GM23338 (cell line): ENCODE measurements at regions not wholly inside any gene's neighbourhood (a gene's known extent, or its start where the extent isn't known, plus 50 kb on each side); places are given as distances from the start of the nearest gene placed in this dataset.

Source experiments
- CREB1 ChIP-seq: fragments of 250-450 bp; sonication (Bioruptor Pico); IDR thresholded peaks from 2 replicates; pipeline ENCODE4 v1.5.0; 2020; ENCODE audit warnings: low read depth, mild to moderate bottlenecking, moderate library complexity
- CTCF ChIP-seq, 2 experiments: fragments of 200-600 bp in 1 of 2; sonication (generic) in 1 of 2; conservative IDR thresholded peaks; 2 replicates each; pipeline versions ENCODE4 v1.5.1 to v1.6.1; 2016 to 2017; ENCODE audit warnings: antibody characterized with exemption in 2 of 2, low read depth in 2 of 2, mild to moderate bottlenecking in 2 of 2, moderate library complexity in 1 of 2
- EZH2 ChIP-seq: fragments of 200-600 bp; sonication (generic); IDR thresholded peaks from one replicate; pipeline ENCODE4 v1.8.0; 2017; ENCODE audit warnings: antibody characterized with exemption, mild to moderate bottlenecking, low read depth; ENCODE audit not compliant: unreplicated experiment
- JUNB ChIP-seq: IDR thresholded peaks from one replicate; pipeline ENCODE4 v1.6.1; 2016; ENCODE audit warnings: antibody characterized with exemption; ENCODE audit not compliant: unreplicated experiment
- POLR2AphosphoS5 ChIP-seq: IDR thresholded peaks from 2 replicates; pipeline ENCODE4 v1.6.1; 2016; ENCODE audit warnings: antibody characterized with exemption, low read depth
- REST ChIP-seq: IDR thresholded peaks from one replicate; pipeline ENCODE4 v1.6.1; 2018; ENCODE audit warnings: antibody characterized with exemption; ENCODE audit not compliant: unreplicated experiment

- TF ChIP-seq CTCF (conservative IDR thresholded peaks at IDR 0.05; ENCODE audit: low read depth in 2 of 2) (no peak), POLR2AphosphoS5 (no peak), EZH2 (no peak), JUNB (no peak), REST (no peak), CREB1 (CRISPR knock-in tag) (no peak)
Observed at GRCh38 chr4:85050736-85051135, 84.2 kb upstream of the WDFY3 start.
